GM19438 (cell line): ENCODE measurements at regions not wholly inside any gene's neighbourhood (a gene's known extent, or its start where the extent isn't known, plus 50 kb on each side); places are given as distances from the start of the nearest gene placed in this dataset.

ENCODE experiments used
- ATAC-seq: cut with Tn5 transposase; IDR thresholded peaks from one replicate; pipeline ENCODE4 v1.9.1; 2021; ENCODE audit warnings: low read depth; ENCODE audit not compliant: unreplicated experiment

DNA sequence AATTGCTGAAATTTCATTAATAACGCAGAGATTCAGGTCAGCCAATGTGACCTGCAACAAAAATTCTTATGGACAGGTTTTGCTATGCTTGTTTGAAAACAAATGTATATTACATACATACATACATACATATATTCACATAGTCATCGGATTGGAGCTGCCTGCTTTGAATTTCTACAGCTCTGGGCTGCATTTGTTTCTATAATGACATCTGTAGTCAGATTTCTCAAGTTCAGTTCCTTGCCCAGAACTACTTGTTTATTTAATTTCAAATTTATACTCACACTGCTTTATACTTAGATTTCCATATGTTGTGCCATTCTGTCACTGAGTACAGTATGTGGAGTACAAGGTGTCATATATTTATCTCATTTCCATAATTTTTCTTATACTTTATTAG is 2775.0 kb downstream of the PCDH9 start:
- ATAC-seq, result no peak

DNA sequence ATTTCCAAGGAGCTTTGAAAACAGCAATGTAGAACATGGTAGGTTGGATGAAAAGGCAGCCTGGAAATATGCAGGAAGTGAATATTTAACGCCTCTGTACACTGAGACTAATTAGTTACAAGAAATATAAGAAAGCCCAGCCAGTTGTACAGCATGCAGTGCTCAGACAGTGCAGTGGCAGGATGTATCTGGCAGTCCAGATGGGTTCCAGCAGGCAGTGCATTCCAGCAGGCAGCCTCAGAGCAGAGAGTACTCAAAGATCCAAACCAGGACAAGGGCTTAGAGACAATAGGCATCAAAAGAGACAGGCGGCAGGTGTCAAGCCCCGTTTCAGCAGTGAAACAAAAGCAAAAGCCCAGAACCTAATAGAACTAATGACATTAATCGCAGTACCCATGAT is 2776.3 kb downstream of the PCDH9 start:
- no peak for ATAC-seq

DNA sequence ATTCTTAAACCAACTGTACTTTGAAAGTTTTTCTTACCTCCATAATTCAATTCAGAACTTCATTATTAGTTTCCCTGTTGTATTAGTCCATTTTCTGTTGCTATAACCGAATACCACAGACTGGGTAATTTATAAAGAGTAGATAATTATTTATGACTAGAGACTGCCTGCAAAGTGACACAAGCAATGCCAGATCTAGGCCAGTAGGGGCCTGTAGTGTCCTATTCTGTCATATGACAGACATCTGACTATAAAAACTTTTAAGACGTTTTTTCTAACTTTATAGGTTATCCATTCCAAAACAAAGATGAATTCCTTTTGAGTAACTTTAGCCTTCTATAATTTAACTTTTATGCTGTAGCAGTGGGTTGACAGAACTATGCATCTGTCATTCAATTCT is 2783.8 kb downstream of the PCDH9 start:
- ATAC-seq, result no peak

DNA sequence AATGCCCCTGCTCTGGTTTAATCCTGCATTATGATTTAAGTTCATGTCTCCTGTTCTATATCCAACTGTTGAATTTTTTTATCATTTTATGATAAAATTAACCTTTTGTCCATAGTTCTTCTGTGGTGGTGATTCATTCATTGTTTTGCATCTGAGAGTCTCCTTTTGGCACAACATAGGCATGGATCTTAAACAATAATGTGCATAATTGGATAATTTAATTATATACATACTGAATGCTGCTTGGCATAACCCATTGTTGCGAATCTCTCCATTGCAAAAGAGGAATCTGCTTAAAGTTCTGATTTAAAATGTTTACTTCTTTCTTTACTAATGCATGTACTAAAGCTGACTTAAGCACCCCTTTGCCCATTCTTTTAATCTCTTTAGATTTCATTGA is 2788.4 kb downstream of the PCDH9 start:
- no peak for ATAC-seq

DNA sequence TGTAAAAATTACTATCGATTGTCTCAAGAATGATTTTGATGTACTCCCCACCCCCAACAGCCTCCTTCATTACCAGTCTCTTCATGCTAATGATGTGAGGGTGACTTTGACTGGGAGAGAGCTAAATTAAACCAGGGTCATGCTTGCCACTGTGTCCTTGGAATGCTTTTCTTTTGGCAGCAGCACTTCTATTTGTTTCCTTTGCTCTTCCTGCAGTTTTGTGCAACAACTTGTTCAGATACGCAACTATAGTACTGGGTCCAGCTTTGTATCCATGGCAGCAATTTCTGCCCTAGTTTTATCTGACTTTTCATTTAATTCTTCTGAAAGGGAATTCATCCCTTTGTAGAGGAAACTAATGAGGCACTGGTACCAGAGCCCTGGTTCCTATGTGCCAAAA is 2792.1 kb downstream of the PCDH9 start:
- ATAC-seq, result no peak

DNA sequence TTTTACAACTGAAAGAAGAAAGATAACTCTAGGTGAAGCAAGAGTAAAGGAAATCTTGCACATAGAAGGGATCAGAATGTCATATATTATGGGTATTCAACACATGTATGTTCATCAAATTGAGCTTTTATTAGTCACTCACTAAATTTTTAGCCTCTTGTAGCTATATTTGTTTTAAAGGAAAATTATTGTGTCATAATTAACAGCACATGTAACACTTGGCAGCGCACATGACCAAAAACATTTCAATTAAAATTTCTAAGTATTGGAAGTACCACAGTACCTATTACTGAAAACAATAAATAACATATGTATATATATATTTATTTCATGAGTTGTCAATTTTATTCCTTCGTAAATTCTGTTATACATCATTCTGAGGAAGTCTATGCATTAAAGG is 2800.4 kb downstream of the PCDH9 start:
- ATAC-seq, result no peak

DNA sequence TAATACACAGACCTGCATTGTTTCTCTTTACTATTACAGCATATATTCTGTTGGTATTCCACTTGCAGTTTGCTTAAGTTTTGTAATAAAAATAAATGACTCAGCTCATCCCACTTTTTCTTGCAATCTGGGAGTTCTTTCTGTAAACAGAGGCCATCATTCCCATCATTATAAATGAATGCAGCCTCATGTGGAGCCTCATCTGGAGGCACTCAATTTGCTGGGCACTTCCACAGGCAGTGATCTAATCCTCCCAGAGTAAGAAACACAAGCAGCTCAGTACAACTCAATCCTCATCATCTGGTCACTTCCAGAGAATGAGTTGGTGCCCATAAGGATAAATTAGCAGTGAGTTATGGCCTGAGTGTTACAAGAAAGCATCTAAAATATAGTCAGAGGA is 2801.9 kb downstream of the PCDH9 start:
- ATAC-seq, result no peak

DNA sequence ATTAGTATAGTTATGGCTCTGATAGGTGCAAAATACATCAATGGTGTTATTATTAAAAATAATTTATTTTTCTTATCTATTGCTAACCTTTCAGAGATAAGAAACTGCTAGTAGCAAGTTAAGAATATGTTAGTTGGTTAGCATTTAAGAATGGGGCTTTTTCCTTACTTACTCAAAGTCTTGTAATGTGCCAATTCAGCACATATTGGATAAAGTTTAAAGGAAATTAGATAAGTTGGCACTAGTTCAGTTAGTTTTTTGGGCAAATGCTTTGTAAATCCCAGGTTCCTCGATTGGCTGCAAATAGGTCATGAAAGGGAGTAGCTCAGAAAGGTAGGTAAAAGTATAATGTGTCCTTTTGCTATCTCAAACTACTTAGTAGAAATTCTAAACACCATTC is 2806.7 kb downstream of the PCDH9 start:
- no peak for ATAC-seq

DNA sequence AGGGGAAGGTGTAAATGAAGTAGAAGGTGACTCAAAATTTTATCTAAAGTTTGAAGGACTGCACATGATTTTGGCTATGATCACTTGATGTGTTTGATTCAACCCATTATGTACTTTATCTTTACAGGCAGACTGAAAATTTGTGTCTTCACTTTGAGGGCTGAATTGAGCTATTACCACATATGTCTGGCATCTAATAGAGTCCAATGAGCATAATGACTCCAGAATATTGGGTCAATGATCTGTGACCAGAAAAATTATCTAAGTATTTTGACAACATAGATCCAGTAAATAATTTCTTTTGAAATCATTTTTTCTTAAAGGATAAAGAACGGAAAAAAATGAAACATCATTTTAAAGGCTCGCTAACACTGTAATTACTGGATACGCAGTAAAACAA is 2810.0 kb downstream of the PCDH9 start:
- no peak for ATAC-seq

DNA sequence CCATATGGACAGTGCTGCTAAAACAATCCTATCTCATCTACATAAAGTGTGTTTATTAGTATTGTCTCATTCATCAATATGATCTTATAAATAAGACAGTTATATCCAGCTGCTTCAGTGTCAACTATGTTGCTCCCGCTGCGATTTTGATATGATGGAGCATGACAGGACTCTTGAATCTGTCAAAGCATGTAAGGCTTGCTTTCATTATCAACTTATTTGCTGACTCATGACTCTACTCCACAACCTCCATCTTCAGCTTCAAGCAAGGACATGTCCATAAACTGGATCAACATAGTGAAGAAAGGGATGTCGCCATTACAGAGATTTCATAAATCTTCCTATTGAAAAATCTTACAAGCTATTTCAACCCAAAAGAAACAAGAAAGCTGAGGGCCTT is 2812.6 kb downstream of the PCDH9 start:
- no peak for ATAC-seq

DNA sequence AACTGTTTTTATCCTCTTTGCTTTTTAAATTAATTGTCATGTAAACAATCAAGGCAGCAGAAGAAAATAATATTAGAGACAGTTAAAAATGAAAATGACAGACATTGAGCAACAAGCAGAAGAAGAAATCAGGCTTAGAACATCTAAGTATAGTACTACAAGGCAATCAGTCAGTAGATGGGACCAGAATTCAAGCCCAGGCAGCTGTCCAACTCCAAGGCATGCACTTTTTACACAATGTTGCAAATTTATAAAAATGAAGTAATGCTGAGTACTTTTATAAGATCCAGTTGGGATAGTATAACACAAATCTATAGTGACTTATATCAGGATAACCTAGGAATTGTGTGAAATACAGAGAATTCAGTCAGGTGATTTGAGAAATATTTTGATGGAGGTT is 2815.8 kb downstream of the PCDH9 start:
- ATAC-seq, result no peak

DNA sequence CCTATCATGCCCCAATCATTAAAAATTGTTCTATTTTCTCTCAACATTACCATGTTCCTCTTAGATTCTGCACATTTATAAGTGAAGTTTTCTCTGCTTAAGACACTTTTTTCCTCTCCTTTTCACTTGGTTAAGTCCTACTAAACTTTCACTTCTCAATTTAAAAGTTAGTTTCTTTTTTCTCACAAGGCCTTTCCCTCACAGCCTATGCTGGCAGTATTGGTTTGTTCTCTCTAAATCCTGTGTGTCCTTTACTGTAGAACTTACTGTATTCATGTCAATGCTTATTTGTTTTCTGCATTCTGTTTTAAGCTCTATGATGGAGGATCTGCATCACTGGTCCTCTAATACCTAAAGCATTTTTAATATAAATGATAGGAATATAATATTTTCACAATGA is 2816.6 kb downstream of the PCDH9 start:
- no peak for ATAC-seq

DNA sequence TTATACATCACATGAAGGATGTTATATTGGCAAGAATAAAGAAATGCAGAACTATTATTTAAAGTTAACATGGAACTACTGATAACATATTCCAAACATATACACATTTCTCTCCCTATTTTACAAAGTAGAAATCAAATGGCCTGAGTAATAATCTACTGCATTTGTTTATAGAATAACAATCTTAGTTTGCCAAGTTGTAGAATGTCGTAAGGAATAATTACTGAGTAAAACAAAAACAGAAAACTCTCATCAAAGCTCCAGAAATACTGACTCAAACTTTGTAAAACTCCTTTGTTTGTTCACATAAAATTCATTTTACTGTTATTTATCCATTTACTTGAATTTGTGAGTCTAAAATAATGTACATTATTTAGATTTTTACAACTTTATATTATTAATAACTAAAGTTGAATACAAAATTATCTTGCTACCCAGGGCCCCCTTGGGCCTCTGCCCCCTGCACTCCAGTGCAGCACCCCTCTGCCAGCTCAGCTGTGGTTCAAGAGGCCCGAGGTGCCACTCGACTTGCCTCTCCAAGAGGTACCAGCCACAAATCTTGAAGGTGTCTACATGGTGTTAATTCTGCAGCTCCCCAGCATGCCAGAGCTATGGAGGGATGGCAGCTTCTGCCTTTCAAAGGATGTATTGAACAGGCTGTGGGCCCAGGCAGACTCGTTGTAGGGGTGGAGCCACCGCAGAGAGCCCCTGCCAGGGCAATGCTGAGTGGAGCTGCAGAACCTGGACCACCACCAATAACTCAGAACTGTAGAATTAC is 2819.7 kb downstream of the PCDH9 start:
- no peak for ATAC-seq

DNA sequence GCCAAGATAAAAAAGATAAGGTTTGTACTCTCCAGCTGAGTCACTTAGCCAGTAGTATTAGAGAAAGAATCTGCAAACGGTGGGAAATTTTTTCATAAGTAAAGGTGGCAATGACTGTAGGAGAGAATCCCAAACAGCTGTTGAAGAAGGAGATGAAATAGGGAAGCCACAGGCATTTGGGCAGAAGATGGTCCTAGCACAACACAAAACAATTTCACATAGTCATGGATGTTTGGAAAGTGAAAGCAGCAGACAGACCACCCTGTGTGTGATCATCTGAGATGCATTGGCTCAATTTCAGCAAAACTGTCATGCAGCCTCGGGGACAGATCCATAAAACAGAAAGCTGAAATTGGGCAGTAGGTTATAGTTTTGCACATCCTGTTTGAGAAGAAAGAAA is 2832.4 kb downstream of the PCDH9 start:
- ATAC-seq, result no peak

DNA sequence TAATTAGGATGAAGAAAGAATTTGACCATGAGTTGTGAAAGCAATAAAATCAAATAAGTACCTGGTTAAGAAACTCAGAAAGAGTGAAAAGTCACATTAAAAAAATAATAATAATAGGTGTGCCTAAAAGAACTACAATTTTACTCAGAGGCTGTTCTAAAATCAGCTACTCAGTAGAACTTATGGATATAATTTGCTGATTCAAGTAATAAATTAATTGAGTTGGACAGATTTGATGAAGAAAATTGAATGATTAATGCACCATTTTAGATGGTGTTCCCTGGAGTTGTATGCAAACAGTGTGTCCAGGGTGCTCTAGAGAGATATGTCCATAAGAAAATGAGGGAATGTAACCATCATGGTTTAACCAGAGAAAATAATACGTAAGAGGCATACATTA is 2852.5 kb downstream of the PCDH9 start:
- ATAC-seq, result no peak

DNA sequence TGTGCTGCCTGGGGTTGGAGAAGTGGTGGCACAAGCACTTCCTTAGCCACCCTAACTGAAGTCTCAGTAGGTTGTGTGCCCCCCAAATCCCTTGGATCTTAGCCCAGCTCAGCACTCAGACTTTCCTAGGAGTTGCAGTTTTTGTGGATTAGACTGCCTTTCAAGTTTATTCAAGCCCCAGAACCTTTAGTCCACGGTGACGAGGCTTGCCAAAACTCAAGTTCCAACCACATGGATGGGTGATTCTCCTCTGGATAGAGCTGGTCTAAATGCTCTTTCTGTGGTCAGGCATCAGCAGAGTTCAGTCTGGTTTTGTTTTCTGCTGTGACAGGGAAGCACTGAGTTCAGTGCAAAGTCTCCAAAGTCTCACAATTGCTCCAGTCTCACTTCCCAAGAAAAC is 2858.7 kb downstream of the PCDH9 start:
- no peak for ATAC-seq

DNA sequence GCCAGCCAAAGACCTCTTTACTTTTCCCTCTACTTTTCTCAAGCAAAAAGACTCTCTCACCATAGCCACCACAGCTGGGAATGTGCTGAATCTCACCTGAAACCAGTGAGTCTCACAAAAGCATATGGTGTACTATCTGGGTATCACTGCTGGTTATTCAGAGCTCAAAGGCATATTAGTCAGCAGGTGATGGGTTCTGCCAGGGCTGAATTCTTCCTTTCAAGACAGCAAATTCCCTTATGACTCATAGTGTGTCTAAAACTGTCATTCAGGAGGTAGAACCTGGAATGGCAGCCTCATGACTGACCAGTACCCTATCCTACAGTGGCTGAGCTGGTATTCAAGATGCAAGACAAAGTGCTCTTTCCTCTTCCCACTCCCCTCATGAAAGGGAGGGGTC is 2859.1 kb downstream of the PCDH9 start:
- no peak for ATAC-seq

DNA sequence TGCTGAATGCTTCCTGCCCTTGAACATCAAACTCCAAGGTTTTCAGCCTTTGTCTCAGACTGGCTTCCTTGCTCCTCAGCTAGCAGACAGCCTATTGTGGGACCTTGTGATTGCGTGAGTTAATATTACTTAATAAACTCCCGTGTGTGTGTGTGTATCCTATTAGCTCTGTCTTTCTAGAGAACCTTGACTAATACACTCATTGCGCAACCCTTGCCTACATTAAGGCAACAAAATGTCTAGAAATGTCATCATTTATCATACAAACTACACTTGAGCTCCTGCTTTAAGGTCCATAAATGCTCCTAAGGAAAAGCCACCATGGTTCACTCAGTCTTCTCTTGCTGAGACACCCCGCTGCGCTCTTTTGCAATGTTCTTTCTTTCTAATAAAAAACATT is 2861.0 kb downstream of the PCDH9 start:
- no peak for ATAC-seq

DNA sequence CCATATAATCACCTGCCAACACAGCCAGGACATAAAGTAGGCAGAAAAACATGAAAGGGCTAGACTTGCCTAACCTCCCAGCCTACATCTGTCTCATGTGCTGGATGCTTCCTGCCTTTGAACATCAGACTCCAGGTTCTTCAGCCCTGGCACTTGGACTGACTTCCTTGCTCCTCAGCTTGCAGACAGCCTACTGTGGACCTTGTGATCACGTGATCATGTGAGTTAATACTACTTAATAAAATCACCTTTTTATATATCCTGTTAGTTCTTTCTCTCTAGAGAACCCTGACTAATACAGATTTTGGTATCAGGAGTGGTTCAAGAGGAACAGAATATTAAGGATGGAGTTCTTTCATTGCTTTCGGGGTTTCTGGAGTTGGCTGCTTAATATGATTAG is 2867.6 kb downstream of the PCDH9 start:
- ATAC-seq, result no peak

DNA sequence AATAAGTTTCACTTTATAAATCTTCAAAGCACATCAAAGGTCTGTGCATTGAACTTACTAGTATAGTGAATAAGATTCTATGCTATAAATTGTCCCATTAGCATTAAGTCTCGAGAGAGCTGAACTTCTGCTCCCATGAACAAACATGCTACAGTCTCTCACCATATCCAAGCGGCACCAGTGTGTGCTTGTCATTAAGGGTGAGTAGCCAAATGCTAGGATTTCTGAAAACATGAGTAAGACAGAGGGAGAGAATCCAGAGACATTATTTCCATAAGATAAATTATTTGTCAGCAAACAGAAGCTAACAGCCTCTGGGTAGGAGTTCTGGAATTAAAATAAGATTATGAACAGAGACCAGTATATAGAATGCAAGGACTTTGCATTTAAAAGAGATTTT is 2882.5 kb downstream of the PCDH9 start:
- ATAC-seq, result no peak

DNA sequence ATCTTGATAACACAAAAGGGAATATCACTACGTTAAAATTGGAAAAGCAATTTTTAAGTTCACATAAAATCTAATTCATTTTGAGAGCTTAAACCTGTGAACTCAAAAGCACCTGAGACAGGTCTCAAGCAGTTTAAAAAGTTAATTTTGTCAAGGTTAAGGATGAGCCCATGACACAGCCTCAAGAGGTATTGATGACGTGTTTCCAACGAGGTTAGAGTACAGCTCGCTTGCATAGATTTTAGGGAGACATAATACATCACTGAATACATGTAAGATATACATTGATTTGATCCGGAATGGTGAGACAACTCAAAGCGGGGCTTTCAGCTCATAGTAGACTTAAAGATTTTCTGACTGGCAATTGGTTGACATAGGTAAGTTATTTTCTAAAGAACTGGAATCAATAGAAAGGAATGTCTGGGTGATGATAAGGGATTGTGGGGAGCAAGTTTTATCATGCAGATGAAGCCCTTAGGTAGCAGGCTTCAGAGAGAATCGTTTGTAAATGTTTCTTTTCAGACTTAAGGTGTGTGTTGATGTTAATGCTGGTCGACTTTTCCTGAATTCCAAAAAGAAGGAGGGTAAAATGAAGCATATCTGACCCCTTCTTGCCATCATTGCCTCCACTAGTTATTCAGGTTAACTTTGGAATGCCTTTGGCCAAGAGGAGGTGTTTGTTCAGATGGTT is 2890.6 kb downstream of the PCDH9 start:
- no peak for ATAC-seq

DNA sequence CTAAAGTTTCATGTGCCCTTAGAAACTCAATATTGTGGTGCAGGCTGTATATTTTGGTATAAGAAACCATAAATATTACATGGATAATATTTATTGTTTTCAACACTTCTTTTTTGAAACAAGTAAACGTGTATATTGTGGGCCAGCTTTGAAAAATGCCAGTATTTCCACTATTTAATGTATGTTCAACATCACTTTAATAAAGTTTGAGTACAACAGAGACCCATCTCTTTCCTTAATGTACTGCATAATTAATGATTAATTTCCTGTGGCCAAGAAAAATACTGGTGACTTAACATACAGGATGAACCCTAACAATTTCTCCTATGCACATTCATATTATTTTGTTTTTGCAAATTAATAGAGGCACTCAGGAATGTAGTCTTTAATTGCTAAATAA is 2891.5 kb downstream of the PCDH9 start:
- no peak for ATAC-seq
